Uterus (tissue), 3 donors: ENCODE measurements at regions not wholly inside any gene's neighbourhood (a gene's known extent, or its start where the extent isn't known, plus 50 kb on each side); places are given as distances from the start of the nearest gene placed in this dataset.

Source experiments
- DNase-seq, 2 donors: peaks; one replicate each; pipeline ENCODE4 v3.0.0-alpha.2; 2019 to 2020
- H3K27ac ChIP-seq, 2 donors: fragments of 200-600 bp; sonication (generic); 1 replicate in 1 of 2; 2 replicates in 1 of 2; pipeline ENCODE4 v1.5.1; 2016 to 2018
- H3K27me3 ChIP-seq, 2 donors: fragments of 200-600 bp; sonication (generic); one replicate each; pipeline ENCODE4 v1.5.1; 2018 to 2019; ENCODE audit warnings: control low read depth in 1 of 2
- H3K36me3 ChIP-seq, 2 donors: fragments of 200-600 bp; sonication (generic); one replicate each; pipeline ENCODE4 v1.5.1; 2019; ENCODE audit warnings: control low read depth in 1 of 2
- H3K4me1 ChIP-seq, 2 donors: fragments of 200-600 bp; sonication (generic); one replicate each; pipeline ENCODE4 v1.5.1; 2018 to 2019; ENCODE audit warnings: control low read depth in 1 of 2
- H3K4me3 ChIP-seq, 2 donors: fragments of 200-600 bp; sonication (generic); 1 replicate in 1 of 2; 2 replicates in 1 of 2; pipeline ENCODE4 v1.5.1; 2018 to 2019; ENCODE audit warnings: mild to moderate bottlenecking in 1 of 2
- H3K9me3 ChIP-seq, 2 donors: fragments of 200-600 bp; sonication (generic); one replicate each; pipeline ENCODE4 v1.5.1; 2019; ENCODE audit warnings: control low read depth in 1 of 2
- POLR2A ChIP-seq, 2 donors: fragments of 450-650 bp; IDR thresholded peaks; one replicate each; pipeline ENCODE4 v1.6.1; 2016; ENCODE audit warnings: antibody characterized with exemption in 2 of 2, mild to moderate bottlenecking in 1 of 2, moderate library complexity in 1 of 2
- intact Hi-C: fragments of 100-400 bp; cut with DNase I; formaldehyde crosslinking; loops from one replicate; pipeline ENCODE4 v1.15.1; 2023; ENCODE audit warnings: low total_unique reads
- TF ChIP-seq, protein P1 (sequence below), 4 experiments: fragments of 200-600 bp in 2 of 4; fragments of 450-650 bp in 2 of 4; sonication (generic) in 2 of 4; IDR thresholded peaks; one replicate each; pipeline ENCODE4 v1.5.1; 2016 to 2019; ENCODE audit warnings: antibody characterized with exemption in 4 of 4, mild to moderate bottlenecking in 2 of 4, moderate library complexity in 1 of 4
- donor health status: DM: yes; HTN: yes; CAD: no.

DNA sequence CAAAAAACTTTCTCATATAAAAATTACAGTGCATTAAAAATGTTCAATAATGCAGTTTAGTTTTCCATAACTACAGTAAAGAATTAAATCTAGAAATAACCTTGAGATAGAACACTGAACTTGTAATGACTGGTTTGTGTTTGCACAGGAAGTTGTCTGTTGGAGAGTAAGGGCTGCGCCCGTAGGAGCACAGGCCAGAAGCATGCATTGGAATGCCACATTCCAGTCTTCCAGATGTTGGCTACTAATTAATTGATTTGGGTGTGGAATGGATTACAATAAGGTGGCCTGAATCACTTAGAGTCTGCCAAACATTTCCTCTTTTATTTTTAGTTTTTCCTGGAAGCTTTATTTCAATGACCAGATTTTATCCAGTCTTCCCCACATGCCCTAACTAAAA is 582.6 kb upstream of the MMS22L start:
- no peak for TF ChIP-seq POLR2A (IDR thresholded peaks at IDR 0.05)
- Histone ChIP-seq H3K4me3 (no peak overlapping the region), H3K4me1 (no peaks in the 10 kb centered on the region), H3K36me3 (no peaks in the 10 kb centered on the region), H3K27me3 (no peaks in the 10 kb centered on the region), H3K27ac (no peak overlapping the region), H3K9me3 (no peaks in the 10 kb centered on the region)
- no peak for DNase-seq
- intact Hi-C loops, result no loop called here

- H3K9me3 ChIP-seq, result no peaks in the 10 kb centered on the region
- TF ChIP-seq, protein P1, sequence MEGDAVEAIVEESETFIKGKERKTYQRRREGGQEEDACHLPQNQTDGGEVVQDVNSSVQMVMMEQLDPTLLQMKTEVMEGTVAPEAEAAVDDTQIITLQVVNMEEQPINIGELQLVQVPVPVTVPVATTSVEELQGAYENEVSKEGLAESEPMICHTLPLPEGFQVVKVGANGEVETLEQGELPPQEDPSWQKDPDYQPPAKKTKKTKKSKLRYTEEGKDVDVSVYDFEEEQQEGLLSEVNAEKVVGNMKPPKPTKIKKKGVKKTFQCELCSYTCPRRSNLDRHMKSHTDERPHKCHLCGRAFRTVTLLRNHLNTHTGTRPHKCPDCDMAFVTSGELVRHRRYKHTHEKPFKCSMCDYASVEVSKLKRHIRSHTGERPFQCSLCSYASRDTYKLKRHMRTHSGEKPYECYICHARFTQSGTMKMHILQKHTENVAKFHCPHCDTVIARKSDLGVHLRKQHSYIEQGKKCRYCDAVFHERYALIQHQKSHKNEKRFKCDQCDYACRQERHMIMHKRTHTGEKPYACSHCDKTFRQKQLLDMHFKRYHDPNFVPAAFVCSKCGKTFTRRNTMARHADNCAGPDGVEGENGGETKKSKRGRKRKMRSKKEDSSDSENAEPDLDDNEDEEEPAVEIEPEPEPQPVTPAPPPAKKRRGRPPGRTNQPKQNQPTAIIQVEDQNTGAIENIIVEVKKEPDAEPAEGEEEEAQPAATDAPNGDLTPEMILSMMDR (IDR thresholded peaks at IDR 0.05), result no peak
- TF ChIP-seq POLR2A (IDR thresholded peaks at IDR 0.05), result no peak
- no peak overlapping the region for H3K27ac ChIP-seq
- H3K4me1 ChIP-seq, result no peaks in the 10 kb centered on the region
- intact Hi-C loops, result no loop called here
- H3K27me3 ChIP-seq, result no peaks in the 10 kb centered on the region
- no peaks in the 10 kb centered on the region for H3K36me3 ChIP-seq
- no peak for DNase-seq
- H3K4me3 ChIP-seq, result no peak overlapping the region
Observed at GRCh38 chr6:97866616-97867015, 583.6 kb upstream of the MMS22L start.

- DNase-seq, result no peak
- Histone ChIP-seq H3K36me3 (no peaks in the 10 kb centered on the region), H3K27ac (no peak overlapping the region), H3K27me3 (no peaks in the 10 kb centered on the region), H3K9me3 (no peaks in the 10 kb centered on the region), H3K4me3 (no peak overlapping the region), H3K4me1 (no peaks in the 10 kb centered on the region)
- TF ChIP-seq, protein P1 (IDR thresholded peaks at IDR 0.05), result no peak
- TF ChIP-seq POLR2A (IDR thresholded peaks at IDR 0.05), result no peak
- intact Hi-C loops, result no loop called here
Observed at GRCh38 chr6:97867177-97867576, 584.2 kb upstream of the MMS22L start.

- H3K27me3 ChIP-seq, result no peaks in the 10 kb centered on the region
- no peak for TF ChIP-seq POLR2A (IDR thresholded peaks at IDR 0.05)
- TF ChIP-seq, protein P1 (IDR thresholded peaks at IDR 0.05), result no peak
- no peaks in the 10 kb centered on the region for H3K36me3 ChIP-seq
- H3K4me3 ChIP-seq, result no peak overlapping the region
- no peak for DNase-seq
- intact Hi-C loops, result no loop called here
- no peak overlapping the region for H3K27ac ChIP-seq
- no peaks in the 10 kb centered on the region for H3K4me1 ChIP-seq
- no peaks in the 10 kb centered on the region for H3K9me3 ChIP-seq
Observed at GRCh38 chr6:97870273-97870672, 587.3 kb upstream of the MMS22L start.

- Histone ChIP-seq H3K9me3 (no peaks in the 10 kb centered on the region), H3K27me3 (no peaks in the 10 kb centered on the region), H3K4me1 (no peaks in the 10 kb centered on the region), H3K4me3 (no peak overlapping the region), H3K27ac (no peak overlapping the region), H3K36me3 (no peaks in the 10 kb centered on the region)
- TF ChIP-seq POLR2A (IDR thresholded peaks at IDR 0.05), result no peak
- TF ChIP-seq, protein P1 (IDR thresholded peaks at IDR 0.05), result no peak
- intact Hi-C loops, result no loop called here
- no peak for DNase-seq
Observed at GRCh38 chr6:97876711-97877110, 593.7 kb upstream of the MMS22L start.

DNA sequence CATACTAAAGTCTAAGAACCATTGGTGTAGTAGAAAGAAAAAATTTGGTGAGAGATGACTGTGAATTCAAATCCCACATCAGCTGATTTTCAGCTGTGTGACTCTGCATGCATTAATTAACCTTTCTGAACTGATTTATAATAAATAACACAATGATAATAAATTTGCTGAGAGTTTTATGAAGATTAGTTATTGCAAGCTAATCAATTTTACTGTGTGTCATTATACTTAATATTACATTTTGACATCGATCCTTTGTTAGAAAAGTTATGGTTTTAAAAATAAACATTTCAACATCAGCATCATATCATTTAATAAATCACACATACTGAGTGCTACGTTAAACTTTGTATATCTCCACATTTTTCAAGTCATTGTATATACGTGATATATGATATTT is 599.7 kb upstream of the MMS22L start:
- no peak for DNase-seq
- no peak for TF ChIP-seq POLR2A (IDR thresholded peaks at IDR 0.05)
- TF ChIP-seq, protein P1 (IDR thresholded peaks at IDR 0.05), result no peak
- no peaks in the 10 kb centered on the region for H3K36me3 ChIP-seq

More for the DNA sequence above, 599.7 kb upstream of the MMS22L start:
- no peak overlapping the region for H3K4me3 ChIP-seq
- H3K27me3 ChIP-seq, result no peaks in the 10 kb centered on the region
- intact Hi-C loops, result no loop called here
- no peaks in the 10 kb centered on the region for H3K9me3 ChIP-seq
- H3K4me1 ChIP-seq, result no peaks in the 10 kb centered on the region
- no peak overlapping the region for H3K27ac ChIP-seq
